ENCODE measurements at regions not wholly inside any gene's neighbourhood (a gene's known extent, or its start where the extent isn't known, plus 50 kb on each side); places are given as distances from the start of the nearest gene placed in this dataset.

DNA sequence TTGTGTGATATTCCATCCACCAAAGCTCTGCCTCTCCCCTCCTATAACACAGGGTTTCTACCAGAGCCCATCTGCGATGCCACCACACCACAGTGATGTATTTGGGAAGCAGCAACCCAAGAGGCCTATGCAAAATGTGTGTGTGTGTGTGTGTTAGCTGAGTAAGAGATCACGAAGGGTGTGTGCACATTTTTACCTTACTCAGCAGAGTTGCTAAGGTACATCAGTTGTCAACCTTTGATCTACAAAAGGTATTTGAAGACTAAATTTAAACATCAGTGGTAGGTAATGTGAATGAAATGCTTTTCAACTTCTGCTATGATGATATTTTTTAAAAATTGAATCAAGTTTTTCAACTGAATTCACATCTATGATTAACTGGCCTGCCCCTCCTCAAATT lies 227.6 kb downstream of the FBXO15 start:
- no peak for DNase-seq (ENCODE audit: low read depth in 2 of 2)

DNA sequence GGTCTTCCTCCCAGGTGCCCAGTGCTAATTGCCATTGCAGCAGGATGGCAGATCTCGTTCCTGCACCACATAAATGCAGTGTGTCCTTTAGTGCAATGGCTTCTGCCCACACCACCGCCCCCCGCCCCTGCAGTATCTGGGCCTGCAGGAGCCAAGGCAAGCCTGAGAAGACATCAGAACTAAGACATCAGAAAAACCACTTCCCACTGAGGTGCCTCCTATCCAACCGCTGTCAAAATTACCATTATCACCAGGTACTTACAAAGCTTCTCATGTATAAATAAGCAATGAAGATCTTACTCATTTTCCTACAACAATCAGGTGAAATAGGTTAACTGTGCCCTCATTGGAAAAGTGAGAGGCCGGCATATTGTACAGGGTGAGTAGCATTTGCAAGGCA lies 228.8 kb downstream of the FBXO15 start:
- no peak for DNase-seq (ENCODE audit: low read depth in 2 of 2)

DNA sequence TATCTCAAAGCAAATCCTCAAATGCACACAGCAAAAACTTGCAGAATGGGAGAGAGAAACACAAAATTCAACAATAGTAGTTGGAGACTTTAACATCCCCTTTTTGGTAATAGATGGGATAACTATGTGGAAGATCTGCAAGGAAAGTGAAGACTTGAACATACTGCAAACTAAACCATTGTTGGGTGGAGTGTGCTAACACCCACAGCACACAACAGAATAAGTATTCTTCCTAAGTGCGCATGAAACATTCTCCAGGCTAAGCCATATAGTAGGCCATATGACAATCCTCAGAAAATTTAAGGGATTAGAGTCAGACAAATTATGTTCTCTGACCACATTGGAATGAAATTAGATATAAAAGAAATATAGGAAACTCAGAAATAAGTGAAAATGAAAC lies 230.6 kb downstream of the FBXO15 start:
- DNase-seq (ENCODE audit: low read depth in 2 of 2) = no peak

DNA sequence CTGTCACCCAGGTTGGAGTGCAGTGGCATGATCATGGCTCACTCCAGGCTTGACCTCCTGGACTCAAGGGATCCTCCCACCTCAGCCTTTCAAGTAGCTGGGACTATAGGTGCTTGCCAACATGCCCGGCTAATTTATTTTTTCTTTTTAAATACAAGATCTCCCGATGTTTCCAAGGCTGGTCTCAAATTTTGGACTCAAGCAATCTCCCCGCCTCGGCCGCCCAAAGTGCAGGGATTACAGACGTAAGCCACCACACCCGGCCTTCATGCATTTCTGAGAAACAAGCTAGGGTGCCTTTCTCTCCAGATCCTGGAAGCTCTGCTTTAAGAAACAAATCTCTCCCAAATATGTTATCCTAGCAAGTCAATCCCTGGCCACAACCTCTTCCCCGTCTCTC lies 234.1 kb downstream of the FBXO15 start:
- no peak for DNase-seq (ENCODE audit: low read depth in 2 of 2)

DNA sequence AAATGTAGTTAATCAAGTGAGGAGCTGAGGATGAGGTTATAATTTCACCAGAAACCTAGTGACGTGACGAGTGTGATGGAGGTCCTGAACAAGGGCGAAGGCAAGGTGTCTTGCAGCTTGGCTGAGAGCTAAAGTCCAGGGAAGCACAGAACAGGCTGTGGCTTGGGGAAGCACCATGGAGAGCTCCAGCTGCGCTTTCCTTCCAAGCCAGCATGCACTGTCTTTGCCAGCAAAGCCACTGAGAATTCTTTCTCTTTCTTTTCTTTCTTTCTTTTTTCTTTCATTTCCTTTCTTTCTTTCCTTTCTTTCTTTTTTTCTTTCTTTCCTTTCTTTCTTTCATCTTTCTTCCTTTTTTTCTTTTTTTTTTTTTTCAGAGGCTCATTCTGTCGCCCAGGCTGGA lies 239.3 kb downstream of the FBXO15 start:
- DNase-seq (ENCODE audit: low read depth in 2 of 2) = no peak

DNA sequence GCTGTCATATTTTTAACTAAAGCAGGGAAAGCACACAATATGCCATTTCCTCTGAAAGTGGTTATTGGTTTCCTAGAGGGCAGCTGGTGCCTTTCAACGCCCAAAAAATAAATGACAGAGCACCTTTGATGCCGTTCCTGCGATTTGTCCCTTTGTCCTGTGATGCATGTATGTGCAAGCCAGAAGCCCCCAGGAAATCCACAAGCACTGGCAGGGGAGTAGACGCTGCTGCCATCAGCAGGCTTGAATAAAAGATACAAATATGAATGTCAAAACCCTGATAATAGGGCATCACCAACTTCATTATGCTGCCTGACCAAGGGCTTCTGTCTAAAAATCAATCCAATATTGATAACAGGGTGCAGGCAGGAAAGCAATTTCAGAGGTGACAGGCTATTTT lies 246.1 kb downstream of the FBXO15 start:
- DNase-seq (ENCODE audit: low read depth in 2 of 2) = no peak

DNA sequence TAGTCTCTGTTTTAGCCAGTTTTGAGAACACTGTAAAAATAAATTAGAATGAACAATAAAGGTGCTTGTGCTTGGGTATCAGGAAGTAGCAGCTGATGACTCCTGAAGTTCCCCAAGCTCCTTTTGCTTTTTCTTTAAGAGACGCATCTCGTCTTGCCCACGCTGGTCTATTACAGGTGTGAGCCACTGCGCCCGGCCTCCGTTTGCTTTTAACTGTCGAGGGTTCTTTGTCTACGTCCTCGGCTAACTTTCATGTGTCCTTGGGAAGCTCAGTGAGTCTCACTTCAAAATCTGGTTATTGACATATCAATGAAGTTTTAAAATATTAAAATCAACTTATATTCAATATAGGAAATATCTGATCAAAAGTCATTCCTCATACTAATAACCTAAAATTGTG lies 246.5 kb downstream of the FBXO15 start:
- no peak for DNase-seq (ENCODE audit: low read depth in 2 of 2)

DNA sequence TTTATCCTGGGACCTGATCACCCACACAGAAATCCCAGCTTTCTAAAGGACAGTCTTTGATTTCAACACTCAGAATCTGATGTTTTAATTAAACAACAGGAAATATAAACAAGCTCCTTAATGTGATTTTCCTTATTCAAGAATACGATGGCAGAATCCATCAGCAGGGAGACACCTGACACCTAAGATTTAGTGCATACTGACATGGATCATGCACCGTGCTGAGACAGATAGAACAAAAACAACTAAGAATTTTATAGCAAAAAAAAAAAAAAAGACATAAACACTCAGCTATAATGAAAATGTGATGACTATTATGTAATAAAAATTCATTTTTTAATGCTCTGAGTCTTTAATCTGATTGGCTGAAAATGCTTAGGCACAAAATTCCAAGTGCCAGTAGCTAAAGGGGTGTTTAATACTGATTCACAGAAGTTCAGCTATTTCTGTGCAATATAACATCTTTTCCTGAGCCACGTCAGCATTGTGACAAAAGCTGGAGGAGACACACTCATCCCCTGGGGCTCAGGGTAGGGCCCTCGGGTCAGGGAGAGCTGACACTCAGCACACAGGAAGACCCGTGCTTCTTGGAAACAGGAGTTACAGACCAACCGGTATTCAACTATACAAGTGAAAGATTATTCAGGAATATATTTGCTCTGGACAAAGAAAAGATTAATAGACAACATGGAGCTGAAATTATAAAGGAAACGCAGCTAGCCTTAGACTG lies 247.4 kb downstream of the FBXO15 start:
- no peak for DNase-seq (ENCODE audit: low read depth in 2 of 2)

DNA sequence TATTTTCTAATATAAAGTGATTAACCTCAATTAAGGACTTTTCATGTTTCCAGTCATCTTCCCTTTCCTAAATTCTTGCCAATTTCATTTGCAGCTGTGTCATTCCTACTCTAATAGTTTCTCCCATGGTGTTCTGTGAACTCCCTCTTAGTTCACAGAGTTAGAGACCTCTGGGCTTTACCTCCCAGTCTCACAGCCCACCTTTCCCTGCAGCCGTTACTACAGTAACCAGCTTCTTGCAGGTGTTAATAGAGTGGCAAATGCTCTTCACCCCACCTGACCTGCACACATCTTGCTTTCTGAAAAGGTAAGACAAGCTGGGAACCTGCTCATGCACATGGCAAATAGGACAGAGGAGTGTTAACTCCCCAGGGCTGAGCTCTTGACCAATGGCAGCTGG lies 250.1 kb downstream of the FBXO15 start:
- no peak for DNase-seq (ENCODE audit: low read depth in 2 of 2)

DNA sequence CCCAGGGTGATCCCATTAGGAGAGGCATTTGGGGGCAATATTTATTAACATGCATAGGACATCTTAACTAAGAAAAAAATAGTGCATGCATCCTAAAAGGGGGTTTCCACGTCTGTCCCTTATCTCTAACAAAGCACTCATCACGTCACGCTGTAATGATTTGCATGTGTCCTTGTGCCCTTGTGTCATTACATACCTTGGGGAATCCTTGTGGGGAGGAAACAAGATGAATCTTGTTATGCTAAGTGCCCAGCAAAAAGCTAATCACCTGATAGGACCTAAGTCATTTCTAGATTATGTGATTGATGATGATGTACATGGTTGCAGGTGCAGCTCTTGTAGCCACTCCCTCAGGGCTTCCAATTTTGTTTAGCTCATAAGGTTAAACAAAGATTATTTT lies 250.9 kb downstream of the FBXO15 start:
- no peak for DNase-seq (ENCODE audit: low read depth in 2 of 2)

DNA sequence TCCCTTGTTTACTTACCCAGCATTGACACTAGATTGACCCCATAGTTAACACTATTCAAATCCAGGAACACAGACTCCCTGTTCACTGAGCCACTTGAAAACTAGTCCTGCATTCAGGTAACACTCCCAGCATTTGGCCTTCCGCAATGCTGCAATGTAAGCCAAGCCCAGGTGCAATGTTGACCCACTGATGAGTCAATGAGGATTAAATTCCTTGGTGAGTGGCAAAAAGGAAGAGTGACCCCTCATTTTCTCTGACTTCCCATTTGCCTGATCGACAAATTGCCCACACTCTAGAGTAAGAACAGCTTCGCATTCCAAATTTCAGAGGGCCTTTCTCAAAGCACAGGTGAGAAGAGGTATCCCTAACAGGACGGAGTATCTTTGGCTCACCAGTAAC lies 251.9 kb downstream of the FBXO15 start:
- no peak for DNase-seq (ENCODE audit: low read depth in 2 of 2)

DNA sequence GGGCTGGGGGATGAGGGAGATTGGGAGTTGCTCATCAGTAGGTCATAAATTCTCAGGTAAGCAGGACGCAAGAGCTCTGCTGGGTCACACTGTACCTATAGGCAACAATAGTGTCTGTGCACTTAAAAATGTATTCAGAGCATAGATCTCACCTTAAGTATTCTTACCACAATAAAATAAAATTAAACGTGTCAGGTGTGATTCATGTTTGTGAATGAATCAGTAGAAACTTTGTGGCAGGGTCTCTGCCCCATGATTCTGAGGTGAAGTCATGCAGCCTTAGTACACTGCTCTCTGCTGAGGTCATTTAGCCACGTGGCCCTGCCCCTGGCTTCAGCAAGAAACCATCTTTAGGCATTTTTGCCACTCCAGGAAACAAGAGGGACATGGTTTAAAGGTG lies 253.8 kb downstream of the FBXO15 start:
- DNase-seq (ENCODE audit: low read depth in 2 of 2) = no peak

DNA sequence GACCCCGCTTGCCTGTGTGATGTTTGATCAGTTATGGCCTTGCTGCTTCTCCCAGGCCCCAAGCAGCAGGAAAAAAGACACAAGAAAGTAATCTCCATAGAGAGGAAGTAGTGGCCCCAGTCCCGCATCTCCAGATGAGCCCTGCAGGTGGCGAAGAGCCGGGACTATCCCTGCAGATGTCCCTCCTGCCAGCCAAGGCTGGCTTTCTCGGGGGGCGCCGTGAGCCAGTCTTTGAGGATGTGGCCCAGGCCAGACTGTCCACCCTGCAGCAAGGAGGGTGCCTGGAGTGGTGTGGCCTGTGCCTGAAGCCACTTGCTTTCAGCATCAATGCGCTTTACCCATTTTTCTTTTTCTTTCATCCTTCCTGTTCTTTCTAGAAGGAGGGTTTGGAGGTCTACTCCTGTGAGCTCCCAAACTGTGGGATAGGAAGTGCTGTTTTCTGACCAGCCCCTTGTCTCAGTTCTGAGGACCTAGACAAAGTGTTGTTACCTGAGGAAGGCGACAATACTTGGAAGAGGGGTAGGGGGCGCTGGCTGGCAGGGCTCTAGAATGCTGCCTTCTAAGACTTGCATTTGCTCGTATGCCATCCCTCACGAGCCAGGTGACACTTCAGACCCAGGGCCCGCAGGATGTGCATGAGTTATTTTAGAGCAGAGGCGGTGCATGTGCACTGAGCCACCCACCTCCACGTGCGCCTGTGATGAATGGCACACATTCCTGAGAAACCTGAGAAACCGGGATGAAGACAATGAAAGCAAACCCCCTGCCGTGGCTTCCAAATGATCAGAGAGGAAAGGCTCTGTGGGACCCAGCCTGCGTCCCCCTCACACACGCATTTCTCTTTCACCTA lies 255.8 kb downstream of the FBXO15 start:
- no peak for DNase-seq (ENCODE audit: low read depth in 2 of 2)

DNA sequence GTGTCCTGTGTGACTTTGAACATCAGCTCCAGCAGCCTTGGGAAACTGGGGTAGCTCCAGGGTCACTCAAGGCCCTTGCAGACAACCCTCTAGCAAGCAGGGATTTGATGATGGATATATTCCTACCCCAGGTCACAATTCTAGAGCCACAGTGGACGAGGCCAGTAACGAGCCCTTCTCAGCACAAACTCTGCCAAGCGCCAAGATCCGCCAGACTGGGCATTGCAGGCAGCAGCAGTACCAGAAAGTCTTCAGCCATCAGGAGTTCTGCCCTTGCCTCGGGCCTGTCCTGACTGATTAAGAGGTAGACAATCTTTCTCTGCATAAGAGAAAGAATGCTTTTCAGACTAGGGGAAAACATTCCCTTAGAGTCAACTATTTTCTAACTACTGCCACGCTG lies 259.1 kb downstream of the FBXO15 start:
- DNase-seq (ENCODE audit: low read depth in 2 of 2) = no peak

DNA sequence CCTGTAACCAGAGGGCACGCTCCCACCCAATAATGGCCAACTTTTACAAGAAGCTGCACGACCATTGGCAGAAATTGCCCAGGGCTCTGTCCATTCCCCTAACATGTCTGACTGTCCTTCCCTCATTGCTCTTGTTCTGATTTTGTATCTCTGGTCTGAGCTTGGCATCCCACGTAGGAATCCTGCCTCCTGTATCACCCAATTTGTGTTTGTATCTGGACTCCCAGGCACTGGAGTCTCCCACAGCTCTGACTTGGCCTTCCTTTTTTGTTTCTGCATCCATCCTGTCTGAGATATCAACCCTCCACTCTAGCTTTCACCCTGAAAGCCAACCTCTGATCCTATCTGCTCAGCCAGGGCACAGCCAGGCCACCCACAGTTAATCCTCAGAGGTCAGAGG lies 259.8 kb downstream of the FBXO15 start:
- DNase-seq (ENCODE audit: low read depth in 2 of 2) = no peak

DNA sequence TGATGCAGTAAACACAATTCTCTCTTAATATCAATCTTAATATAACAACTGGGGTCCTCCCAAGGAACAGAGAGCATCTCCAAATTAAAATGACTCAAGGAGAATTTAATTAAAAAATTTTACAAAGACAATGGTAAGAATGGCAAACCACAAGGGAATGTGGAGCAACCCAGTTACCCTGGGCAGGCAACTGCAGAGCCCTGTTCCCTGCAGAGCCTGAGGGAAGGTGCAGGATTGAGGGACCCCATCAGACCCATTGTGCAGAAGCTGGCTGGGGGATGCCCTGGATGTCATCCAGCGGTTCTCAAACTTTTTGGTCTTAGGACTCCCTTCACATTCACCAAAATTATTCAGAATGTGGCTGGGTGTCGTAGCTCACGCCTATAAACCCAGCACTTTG lies 262.8 kb downstream of the FBXO15 start:
- DNase-seq (ENCODE audit: low read depth in 2 of 2) = no peak

DNA sequence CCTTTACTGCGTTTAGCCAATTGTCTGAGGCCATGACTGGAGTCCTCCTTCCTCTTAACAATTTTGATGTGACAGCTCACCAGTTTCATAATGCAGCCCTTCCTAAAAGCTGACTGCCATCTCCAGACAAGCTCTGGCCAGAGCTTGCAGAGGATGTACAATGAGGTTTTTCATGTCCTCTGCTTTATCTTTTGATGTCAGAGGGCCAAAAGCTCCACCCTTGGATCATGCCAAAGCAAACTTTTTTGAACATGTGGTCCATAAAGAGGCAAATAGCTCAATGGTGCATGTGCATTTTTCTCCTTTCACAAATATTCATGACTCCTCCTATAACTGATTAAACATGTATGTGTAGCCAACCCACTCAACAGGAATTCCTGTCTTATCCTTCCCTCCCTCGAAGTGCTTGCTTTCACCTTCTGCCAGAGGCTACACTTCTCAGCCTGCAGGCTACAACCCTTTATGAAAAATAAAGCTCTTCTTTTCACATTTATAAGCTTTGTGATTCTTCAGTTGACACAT lies 266.2 kb downstream of the FBXO15 start:
- DNase-seq (ENCODE audit: low read depth in 2 of 2) = no peak

DNA sequence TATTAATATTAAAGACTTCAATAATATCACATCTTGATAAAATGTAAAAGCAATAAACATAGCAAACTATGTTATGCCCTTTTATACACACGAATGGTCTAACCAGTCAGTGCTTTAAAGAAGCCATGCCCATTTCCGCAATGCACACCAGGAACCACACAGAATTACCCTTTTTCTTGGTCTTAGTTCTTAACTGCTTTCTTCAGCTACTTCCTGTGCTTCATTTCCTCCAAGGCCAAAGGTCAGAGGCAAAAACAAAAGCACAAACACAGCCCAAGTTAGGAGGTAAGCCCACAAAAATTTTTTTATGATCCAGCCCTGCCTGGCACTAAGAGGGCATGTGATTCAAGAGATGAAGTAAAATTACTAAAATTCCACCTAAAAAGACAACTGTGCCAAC lies 267.2 kb downstream of the FBXO15 start:
- DNase-seq (ENCODE audit: low read depth in 2 of 2) = no peak

DNA sequence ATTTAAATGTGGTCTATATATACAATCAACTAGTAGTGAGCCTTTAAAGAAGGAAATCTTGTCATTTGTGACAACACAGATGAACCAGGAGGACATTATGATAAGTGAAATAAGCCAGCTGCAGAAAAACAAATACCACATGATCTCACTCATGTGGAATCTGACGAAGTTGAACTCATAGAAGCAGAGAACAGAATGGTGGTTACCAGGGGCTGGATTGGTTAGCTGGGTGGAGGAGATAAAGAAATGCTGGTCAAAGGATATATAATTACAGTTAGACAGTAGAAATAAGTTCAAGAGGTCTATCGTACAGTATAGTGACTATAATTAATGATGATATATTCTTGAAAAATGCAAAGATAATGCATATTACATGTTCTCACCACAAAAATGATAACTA lies 267.9 kb downstream of the FBXO15 start:
- no peak for DNase-seq (ENCODE audit: low read depth in 2 of 2)

DNA sequence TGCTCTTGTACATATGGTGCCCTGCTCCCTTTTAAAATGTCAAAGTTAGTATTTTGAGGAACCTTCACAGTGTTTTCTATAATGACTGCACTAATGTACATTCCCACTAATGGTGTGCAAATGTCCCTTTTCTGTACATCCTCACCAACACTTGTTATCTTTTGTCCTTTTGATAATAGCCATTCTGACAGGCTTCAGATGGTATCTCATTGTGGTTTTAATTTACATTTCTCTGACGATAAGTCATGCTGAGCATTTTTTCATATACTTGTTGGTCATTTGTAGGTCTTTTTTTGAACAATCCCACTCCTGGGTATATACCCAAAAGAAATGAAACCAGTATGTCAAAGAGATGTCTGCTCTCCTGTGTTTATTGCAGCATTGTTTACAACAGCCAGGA lies 268.3 kb downstream of the FBXO15 start:
- no peak for DNase-seq (ENCODE audit: low read depth in 2 of 2)

DNA sequence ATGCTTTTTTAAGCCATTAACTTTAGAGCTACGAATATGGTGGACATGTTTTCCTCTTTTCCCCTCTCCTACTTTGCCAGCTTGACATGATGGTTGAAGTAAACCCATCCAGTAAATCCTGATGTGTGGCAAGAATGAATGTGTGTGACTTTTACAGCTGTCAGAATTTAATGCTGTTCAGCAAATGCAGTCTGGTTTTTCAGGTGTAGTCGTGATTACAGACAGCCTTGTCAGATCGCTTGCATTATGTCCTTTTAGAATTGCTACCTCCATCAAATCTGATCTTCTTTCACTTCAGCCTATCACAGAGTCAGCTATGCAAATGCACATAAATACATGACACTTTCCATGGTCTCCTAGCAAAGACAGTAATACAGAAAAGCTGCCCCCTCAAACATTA lies 278.5 kb downstream of the FBXO15 start:
- DNase-seq (ENCODE audit: low read depth in 2 of 2) = no peak

DNA sequence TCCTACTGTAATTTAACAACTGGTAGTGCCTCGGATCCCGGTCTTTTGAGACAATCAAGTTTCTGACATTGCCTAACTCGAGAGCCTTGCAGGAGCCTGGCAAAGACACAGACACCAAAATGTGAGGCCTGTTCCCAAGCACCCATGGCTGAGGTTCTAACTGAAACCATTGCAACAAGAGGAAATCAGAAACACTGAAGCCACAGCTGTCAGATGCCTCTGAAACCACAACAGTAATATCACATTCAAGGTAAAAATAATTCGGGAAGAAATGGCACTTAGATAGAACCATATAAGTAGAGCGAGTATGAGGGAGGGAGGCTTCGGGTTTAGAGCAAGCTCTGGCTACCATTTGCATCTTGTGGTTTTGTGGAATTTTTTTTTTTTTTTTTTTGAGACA lies 285.9 kb downstream of the FBXO15 start:
- no peak for DNase-seq (ENCODE audit: low read depth in 2 of 2)

DNA sequence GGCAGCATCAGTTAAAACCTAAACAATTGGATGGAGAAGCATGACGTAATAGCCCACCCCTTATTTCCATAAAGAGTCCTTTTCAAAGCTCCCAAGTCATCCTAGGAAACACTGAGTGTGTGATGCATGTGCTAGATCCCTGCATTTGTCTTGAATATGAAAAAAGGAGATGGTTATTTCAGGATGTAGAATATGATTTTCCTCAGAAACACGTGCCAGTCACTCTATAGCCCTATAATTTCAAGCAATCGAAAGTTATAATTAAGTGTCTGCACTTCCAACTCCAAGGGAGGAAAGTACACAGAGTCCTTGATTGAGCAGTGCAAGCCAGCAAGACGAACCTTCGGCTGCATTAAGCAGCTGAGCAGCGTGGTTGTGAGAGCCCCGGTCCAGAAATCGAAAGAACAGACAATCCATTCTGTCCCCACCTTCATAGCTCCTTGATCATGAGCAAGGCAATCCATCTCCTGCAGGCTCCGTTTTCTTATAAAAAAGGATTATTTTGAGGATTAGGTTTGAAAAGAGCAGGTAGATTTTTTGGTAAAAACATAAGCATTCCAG lies 287.7 kb downstream of the FBXO15 start:
- DNase-seq (ENCODE audit: low read depth in 2 of 2) = no peak
